GM10847 (cell line): ENCODE measurements at regions not wholly inside any gene's neighbourhood (a gene's known extent, or its start where the extent isn't known, plus 50 kb on each side); places are given as distances from the start of the nearest gene placed in this dataset.

ENCODE experiments used
- POLR2A ChIP-seq: IDR thresholded peaks from 2 replicates; pipeline ENCODE4 v1.6.1; 2011; ENCODE audit not compliant: insufficient read length; ENCODE audit errors: extremely low read depth

- TF ChIP-seq POLR2A = no peak
These were observed 109.7 kb upstream of the PKDCC start for GRCh38 chr2:41937921-41938708.

GRCh38 chr2:41940060-41940744 lies 107.6 kb upstream of the PKDCC start:
- no peak for TF ChIP-seq POLR2A

- TF ChIP-seq POLR2A = no peak
These were observed 107.1 kb upstream of the PKDCC start for GRCh38 chr2:41940745-41941063.

- TF ChIP-seq POLR2A = no peak
These were observed 106.0 kb upstream of the PKDCC start for GRCh38 chr2:41941831-41942230.

GRCh38 chr2:41942278-41942677 lies 105.5 kb upstream of the PKDCC start:
- TF ChIP-seq POLR2A = no peak

GRCh38 chr2:41943159-41943558 lies 104.7 kb upstream of the PKDCC start:
- no peak for TF ChIP-seq POLR2A

GRCh38 chr2:41944220-41944880 lies 103.5 kb upstream of the PKDCC start:
- no peak for TF ChIP-seq POLR2A

- no peak for TF ChIP-seq POLR2A
These were observed 100.0 kb upstream of the PKDCC start for GRCh38 chr2:41947701-41948396.

GRCh38 chr2:41948397-41948763 lies 99.4 kb upstream of the PKDCC start:
- TF ChIP-seq POLR2A = no peak

- TF ChIP-seq POLR2A = no peak
These were observed 98.5 kb upstream of the PKDCC start for GRCh38 chr2:41949091-41949882.

- no peak for TF ChIP-seq POLR2A
These were observed 97.7 kb upstream of the PKDCC start for GRCh38 chr2:41949883-41950665.

GRCh38 chr2:41950666-41950960 lies 97.2 kb upstream of the PKDCC start:
- no peak for TF ChIP-seq POLR2A

- TF ChIP-seq POLR2A = no peak
These were observed 93.2 kb upstream of the PKDCC start for GRCh38 chr2:41954304-41955291.
